HEK293T (cell line): ENCODE measurements at regions not wholly inside any gene's neighbourhood (a gene's known extent, or its start where the extent isn't known, plus 50 kb on each side); places are given as distances from the start of the nearest gene placed in this dataset.

Experiments used
- CTCF ChIA-PET: fragments of 350-600 bp; formaldehyde crosslinking; extraction: SDS; loops from one replicate; lab custom pipeline; 2021; ENCODE audit warnings: antibody characterized with exemption, inconsistent platforms; lab: Yijun Ruan, JAX
- POLR2A ChIA-PET: fragments of 350-600 bp; formaldehyde crosslinking; extraction: SDS; loops from one replicate; lab custom pipeline; 2020; ENCODE audit warnings: antibody characterized with exemption, inconsistent platforms; lab: Yijun Ruan, JAX
- DNase-seq: peaks from one replicate; pipeline ENCODE4 v3.0.0; 2012; ENCODE audit warnings: mixed read lengths; ENCODE audit errors: extremely low spot score
- ARNT ChIP-seq: fragments of 450-650 bp; IDR thresholded peaks from 2 replicates; pipeline ENCODE4 v1.6.1; 2017; ENCODE audit warnings: mild to moderate bottlenecking
- BHLHE40 ChIP-seq: fragments of 450-650 bp; IDR thresholded peaks from 2 replicates; pipeline ENCODE4 v1.6.1; 2016; ENCODE audit warnings: mild to moderate bottlenecking, moderate library complexity, borderline replicate concordance
- CTBP1 ChIP-seq: fragments of 450-650 bp; IDR thresholded peaks from 2 replicates; pipeline ENCODE4 v1.6.1; 2016; ENCODE audit warnings: borderline replicate concordance
- ELF4 ChIP-seq: fragments of 450-650 bp; IDR thresholded peaks from 2 replicates; pipeline ENCODE4 v1.6.1; 2017; ENCODE audit warnings: antibody characterized with exemption
- FOXA1 ChIP-seq: fragments of 450-650 bp; IDR thresholded peaks from 2 replicates; pipeline ENCODE4 v1.6.1; 2016; ENCODE audit warnings: mild to moderate bottlenecking
- FOXK2 ChIP-seq: fragments of 450-650 bp; IDR thresholded peaks from 2 replicates; pipeline ENCODE4 v1.6.1; 2016; ENCODE audit warnings: mild to moderate bottlenecking
- FOXM1 ChIP-seq: fragments of 450-650 bp; IDR thresholded peaks from 2 replicates; pipeline ENCODE4 v1.6.1; 2017; ENCODE audit warnings: mild to moderate bottlenecking, borderline replicate concordance
- HDGF ChIP-seq: fragments of 450-650 bp; IDR thresholded peaks from 2 replicates; pipeline ENCODE4 v1.6.1; 2017; ENCODE audit warnings: antibody characterized with exemption, borderline replicate concordance
- L3MBTL2 ChIP-seq: fragments of 450-650 bp; conservative IDR thresholded peaks from 2 replicates; pipeline ENCODE4 v1.6.1; 2016; ENCODE audit warnings: mild to moderate bottlenecking
- LEF1 ChIP-seq: fragments of 450-650 bp; IDR thresholded peaks from 2 replicates; pipeline ENCODE4 v1.6.1; 2017; ENCODE audit warnings: mild to moderate bottlenecking, borderline replicate concordance
- NFRKB ChIP-seq: fragments of 450-650 bp; IDR thresholded peaks from 2 replicates; pipeline ENCODE4 v1.6.1; 2016; ENCODE audit warnings: mild to moderate bottlenecking, moderate library complexity
- SP1 ChIP-seq: fragments of 450-650 bp; IDR thresholded peaks from 2 replicates; pipeline ENCODE4 v1.6.1; 2017
- SUZ12 ChIP-seq: fragments of 450-650 bp; IDR thresholded peaks from 2 replicates; pipeline ENCODE4 v1.6.1; 2016; ENCODE audit warnings: mild to moderate bottlenecking
- TARDBP ChIP-seq: fragments of 450-650 bp; IDR thresholded peaks from 2 replicates; pipeline ENCODE4 v1.6.1; 2016
- ZNF384 ChIP-seq: fragments of 450-650 bp; IDR thresholded peaks from 2 replicates; pipeline ENCODE4 v1.6.1; 2016
- TF ChIP-seq, protein P1 (sequence below): fragments of 450-650 bp; IDR thresholded peaks from 2 replicates; pipeline ENCODE4 v1.6.1; 2016

DNA sequence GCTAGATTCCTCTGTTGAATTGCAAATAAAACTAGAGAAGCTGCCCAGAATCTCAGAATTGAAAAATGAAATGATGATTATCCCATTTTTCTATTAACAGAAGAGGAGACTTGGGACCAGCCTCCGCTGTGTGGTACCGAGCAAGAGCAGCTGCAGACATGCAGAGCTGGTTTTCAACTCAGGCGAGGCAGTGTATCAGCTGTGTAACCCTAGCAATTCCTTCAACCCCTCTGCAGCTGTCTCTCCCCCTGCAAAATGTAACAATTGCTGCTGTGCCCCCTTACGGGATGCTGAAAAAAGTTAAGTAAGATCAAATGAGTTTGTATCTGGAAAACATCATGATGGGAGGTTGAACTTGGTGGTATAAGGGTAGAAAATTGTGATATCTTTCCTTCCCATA, 98.5 kb upstream of the C3orf80 start:
- DNase-seq, result no peak
- CTCF ChIA-PET, result interaction anchor here (0.6 kb wide), 1 partner anchor 284 kb away, joined by 3 read pairs; no protein-coding TSS in a partner anchor
- TF ChIP-seq, protein P1, sequence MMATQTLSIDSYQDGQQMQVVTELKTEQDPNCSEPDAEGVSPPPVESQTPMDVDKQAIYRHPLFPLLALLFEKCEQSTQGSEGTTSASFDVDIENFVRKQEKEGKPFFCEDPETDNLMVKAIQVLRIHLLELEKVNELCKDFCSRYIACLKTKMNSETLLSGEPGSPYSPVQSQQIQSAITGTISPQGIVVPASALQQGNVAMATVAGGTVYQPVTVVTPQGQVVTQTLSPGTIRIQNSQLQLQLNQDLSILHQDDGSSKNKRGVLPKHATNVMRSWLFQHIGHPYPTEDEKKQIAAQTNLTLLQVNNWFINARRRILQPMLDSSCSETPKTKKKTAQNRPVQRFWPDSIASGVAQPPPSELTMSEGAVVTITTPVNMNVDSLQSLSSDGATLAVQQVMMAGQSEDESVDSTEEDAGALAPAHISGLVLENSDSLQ, result no peak
- TF ChIP-seq TARDBP, result no peak
- TF ChIP-seq ZNF384, result no peak
- TF ChIP-seq NFRKB, result no peak
- no peak for TF ChIP-seq FOXM1
- TF ChIP-seq ARNT, result no peak
- no peak for TF ChIP-seq SUZ12
- no peak for TF ChIP-seq FOXK2
- no peak for TF ChIP-seq HDGF
- no peak for TF ChIP-seq L3MBTL2
- TF ChIP-seq CTBP1, result no peak
- no peak for TF ChIP-seq LEF1
- TF ChIP-seq SP1, result no peak
- no peak for TF ChIP-seq FOXA1
- no peak for TF ChIP-seq BHLHE40
- TF ChIP-seq ELF4, result no peak
- POLR2A ChIA-PET, result no interaction called here

DNA sequence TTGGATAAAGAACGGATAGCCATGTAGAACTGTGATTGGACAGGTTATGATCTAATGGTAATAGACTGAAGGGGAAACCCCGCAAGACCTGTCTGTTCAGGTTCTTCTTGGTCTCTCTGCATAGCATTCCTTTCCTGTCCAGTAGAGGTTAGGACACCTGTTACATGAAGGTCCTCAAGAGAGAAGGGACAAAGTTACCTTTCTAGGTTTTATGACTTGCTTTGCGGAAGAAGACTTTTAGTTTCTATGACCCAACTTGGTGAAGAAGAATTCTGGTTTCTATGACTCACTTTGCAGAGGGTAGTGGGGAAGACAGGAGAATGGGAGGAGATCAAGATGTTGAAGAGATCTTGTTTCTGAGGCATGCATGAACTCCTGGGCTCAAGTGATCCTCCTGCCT, 97.9 kb upstream of the C3orf80 start:
- no peak for DNase-seq
- TF ChIP-seq, protein P1, result no peak
- TF ChIP-seq FOXA1 (no peak), BHLHE40 (no peak), SP1 (no peak), ZNF384 (no peak), ARNT (no peak), CTBP1 (no peak), FOXK2 (no peak), FOXM1 (no peak), SUZ12 (no peak), NFRKB (no peak), HDGF (no peak), LEF1 (no peak), TARDBP (no peak), ELF4 (no peak), L3MBTL2 (no peak)
- ChIA-PET POLR2A (no interaction called here), CTCF (no interaction called here)

DNA sequence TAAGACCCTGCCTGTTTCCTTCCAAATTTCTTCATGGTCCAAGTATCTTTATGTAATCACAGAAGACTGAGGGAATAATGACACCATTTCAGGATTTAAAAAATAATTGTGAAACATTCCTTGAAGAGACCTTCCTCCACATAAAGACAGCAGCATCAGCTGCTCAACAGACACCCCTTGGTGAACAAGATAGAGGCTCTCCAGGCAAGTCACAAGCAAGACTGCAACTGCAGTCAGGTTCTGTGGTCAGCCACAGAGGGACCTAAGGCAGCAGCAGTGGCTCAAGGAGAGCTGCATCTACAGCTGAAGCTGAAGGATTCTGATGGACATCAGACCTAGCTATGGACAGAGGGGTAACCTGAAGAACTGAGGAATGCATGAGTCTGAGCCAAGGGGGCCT, 97.2 kb upstream of the C3orf80 start:
- CTCF ChIA-PET, result interaction anchor here (0.6 kb wide), 1 partner anchor 122 kb away, joined by 7 read pairs; no protein-coding TSS in a partner anchor
- POLR2A ChIA-PET, result no interaction called here
- DNase-seq, result no peak
- TF ChIP-seq ZNF384 (no peak), BHLHE40 (no peak), LEF1 (no peak), SUZ12 (no peak), HDGF (no peak), FOXM1 (no peak), SP1 (no peak), ELF4 (no peak)

DNA sequence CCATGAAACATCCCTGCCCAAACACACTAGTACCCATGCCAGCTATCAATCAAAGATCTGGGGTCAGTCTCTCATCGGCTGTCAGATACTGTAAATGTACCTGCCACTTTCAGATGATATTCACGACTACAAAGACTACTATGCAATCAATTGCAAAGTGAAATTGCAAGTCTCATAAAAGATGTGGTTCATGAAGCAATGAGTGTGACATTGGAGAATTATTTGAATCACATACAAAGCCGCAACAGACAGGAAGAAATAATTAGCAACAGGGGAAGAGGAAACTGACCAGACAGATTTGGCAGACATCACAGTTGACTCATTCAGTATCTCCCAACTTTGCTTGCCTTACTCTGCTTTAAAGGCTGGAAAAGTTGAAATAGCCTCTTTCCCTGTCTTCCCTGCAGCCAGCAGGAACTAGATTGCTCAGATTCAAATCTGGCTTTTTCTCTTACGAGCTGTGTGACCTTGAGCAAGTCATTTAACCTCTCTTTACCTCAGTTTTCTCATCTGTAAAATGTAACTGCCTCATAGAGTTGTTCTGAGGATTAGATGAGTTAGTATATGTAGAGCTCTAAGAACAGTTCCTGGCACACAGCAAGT, 95.7 kb upstream of the C3orf80 start:
- ChIA-PET CTCF (no interaction called here), POLR2A (no interaction called here)
- no peak for DNase-seq
- no peak for TF ChIP-seq NFRKB
- TF ChIP-seq FOXA1, result no peak
- TF ChIP-seq BHLHE40, result no peak
- TF ChIP-seq L3MBTL2, result no peak
- no peak for TF ChIP-seq CTBP1
- no peak for TF ChIP-seq ELF4
- TF ChIP-seq FOXM1, result no peak
- TF ChIP-seq ARNT, result no peak
- TF ChIP-seq SP1, result no peak
- no peak for TF ChIP-seq TARDBP

DNA sequence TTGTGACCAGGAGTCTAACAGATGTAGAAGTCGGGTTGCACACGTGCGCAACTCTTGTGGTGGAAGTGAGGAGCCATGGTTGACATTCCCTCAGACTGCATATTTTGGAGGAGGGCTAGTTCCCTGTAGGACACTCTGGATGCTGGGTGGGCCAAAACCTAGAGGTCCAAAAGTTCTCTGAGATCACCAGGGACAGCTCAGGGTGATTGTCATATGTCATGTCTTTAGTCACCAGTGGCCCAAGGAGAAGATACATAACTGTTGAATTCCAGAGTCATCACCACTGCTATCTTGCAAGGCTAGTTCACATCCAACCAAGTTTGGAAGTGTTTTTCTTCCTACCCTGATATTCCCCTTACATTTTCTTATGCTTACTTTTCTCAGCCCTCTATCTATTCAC, 95.2 kb upstream of the C3orf80 start:
- POLR2A ChIA-PET, result no interaction called here
- no peak for DNase-seq
- CTCF ChIA-PET, result no interaction called here
- no peak for TF ChIP-seq BHLHE40
- TF ChIP-seq, protein P1, result no peak
- no peak for TF ChIP-seq ELF4
- no peak for TF ChIP-seq FOXA1
- no peak for TF ChIP-seq SP1
- no peak for TF ChIP-seq CTBP1
- no peak for TF ChIP-seq ARNT
- TF ChIP-seq SUZ12, result no peak
- no peak for TF ChIP-seq FOXK2
- TF ChIP-seq FOXM1, result no peak
- TF ChIP-seq TARDBP, result no peak
- no peak for TF ChIP-seq ZNF384
- no peak for TF ChIP-seq LEF1

DNA sequence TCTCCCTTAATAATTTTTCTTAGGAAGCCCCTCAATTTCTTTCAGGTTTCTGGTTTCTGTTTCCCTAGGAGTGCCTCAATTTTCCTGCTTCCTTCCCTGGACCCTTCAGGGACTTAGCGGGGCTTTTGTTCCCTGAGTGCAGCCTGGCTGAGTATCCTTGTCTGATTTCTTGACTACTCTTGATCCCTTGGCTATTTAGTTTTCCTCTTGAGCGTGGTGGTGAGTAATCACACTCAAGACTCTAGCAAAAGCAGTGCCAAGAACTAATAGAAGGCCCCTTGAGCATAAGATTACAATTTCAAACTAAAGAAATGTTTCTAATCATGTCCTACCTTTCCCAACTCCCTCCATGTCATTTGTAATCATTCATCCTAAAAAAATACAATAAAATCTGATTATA, 94.3 kb upstream of the C3orf80 start:
- DNase-seq, result no peak
- ChIA-PET POLR2A (no interaction called here), CTCF (no interaction called here)
- TF ChIP-seq, protein P1, result no peak
- TF ChIP-seq HDGF (no peak), ELF4 (no peak), TARDBP (no peak), SUZ12 (no peak), ZNF384 (no peak), SP1 (no peak), BHLHE40 (no peak), FOXA1 (no peak), LEF1 (no peak), L3MBTL2 (no peak), NFRKB (no peak), ARNT (no peak), FOXK2 (no peak), CTBP1 (no peak)
